Mesenteric fat pad (tissue), 1 donor: ENCODE measurements at regions not wholly inside any gene's neighbourhood (a gene's known extent, or its start where the extent isn't known, plus 50 kb on each side); places are given as distances from the start of the nearest gene placed in this dataset.
"Not testable (repeated sequence)": the region's sequence is repeated elsewhere in the genome, so short reads cannot be mapped to it uniquely, and the experiment has no call there.

ENCODE experiments used
- DNase-seq: peaks from one replicate; pipeline ENCODE4 v3.0.0-alpha.2; 2020; ENCODE audit warnings: low spot score
- donor health status: DM: yes; HTN: yes; CAD: no.

GRCh38 chr2:53373126-53373525, 394.5 kb upstream of the CHAC2 start:
- DNase-seq: no peak

DNA sequence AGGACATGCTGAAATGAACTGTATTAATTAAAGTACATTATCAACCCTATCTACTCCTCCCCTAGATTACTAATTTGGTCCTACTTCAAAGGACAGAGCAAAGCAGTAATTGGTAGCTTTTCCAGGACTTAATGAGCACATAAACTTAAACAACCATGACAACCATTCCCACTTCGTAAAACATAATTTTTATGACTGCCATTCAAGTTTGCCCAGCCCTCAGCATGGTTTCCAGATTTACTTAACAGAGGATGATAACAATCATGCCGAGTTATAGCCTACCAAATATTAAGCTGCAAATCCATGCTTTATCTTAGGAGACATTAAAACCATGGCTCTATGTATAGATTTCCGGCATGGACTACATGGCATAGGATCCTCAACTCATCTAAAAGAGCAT, 401.1 kb upstream of the CHAC2 start:
- DNase-seq: no peak

DNA sequence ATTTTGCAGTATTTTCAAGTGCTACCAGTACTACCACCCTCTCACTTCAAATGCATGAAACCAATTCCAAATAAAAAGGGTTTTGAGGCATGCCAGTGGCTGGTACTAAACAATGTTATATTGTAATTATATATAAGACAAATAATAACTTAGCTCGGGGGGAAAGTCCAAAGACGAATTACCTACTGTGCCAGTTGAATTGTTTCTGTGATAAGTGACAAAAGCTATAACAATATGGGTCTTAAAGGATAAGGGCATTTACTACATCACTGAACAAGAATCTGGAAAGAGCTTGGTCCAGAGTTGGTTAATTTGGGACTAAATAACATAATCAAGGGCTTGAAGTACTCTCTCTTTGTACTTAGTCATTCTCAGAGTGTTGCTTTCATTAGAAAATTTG, 404.7 kb upstream of the CHAC2 start:
- no peak for DNase-seq

GRCh38 chr2:53356291-53356905, 411.2 kb upstream of the CHAC2 start:
- DNase-seq: no peak

DNA sequence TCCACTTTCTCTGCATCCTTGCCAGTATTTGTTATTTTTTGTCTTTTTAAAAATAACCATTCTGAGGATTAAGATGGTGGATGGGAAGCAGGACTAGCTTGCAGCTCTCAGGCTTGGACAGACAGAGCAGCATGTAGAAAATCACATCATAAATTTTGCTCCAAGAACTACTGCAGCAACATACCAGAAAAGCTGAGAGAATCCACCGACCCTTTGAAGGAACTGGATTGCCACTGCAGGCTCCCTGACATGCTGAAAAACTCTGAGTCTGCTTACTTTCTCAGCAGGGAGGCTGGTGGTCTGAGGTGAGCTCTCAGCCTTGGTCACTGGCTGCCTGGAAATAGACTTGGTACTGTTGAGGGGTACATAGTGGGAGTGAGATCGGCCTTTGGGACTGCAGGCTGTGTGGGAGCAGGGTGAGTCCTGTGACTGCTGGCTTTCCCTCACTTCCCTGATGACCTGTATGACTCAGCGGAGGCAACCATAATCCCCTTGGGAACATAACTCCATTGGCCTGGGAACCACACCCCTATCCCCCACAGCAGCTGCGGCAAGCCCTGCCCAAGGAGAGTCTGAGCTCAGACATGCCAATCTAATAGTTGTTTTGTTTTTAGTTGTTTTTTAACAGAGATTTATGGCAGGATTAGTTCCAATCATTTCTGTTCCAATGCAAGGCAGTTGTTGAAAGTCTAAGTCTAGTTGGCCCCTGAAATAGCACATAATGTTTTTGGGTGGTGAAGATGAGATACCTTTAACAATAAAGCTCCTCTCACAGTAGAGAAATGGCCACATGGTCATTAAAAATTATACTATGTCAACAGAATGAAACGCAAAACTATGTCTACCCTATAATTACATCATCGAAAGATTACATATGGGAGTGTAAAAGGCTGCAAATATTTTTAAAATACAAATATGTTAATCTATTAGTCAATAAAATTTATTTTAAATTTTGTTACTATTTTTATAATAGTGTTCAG, 414.2 kb upstream of the CHAC2 start:
- DNase-seq: no peak

DNA sequence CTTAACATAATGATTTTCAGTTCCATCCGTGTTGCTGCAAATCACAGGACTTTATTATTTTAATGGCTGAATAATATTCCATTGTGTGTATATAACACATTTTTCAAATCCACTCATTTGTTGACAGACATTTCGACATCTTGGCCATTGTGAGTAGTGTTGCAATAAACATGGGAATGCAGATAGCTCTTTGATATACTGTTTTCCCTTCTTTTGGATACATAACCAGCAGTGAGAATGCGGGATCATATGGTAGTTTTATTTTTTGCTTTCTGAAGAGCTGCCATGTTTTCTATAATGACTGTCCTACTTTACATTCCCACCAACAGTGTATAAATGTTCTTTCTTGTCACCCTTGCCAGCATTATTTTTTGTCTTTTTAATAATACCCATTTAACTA, 420.3 kb upstream of the CHAC2 start:
- no peak for DNase-seq

DNA sequence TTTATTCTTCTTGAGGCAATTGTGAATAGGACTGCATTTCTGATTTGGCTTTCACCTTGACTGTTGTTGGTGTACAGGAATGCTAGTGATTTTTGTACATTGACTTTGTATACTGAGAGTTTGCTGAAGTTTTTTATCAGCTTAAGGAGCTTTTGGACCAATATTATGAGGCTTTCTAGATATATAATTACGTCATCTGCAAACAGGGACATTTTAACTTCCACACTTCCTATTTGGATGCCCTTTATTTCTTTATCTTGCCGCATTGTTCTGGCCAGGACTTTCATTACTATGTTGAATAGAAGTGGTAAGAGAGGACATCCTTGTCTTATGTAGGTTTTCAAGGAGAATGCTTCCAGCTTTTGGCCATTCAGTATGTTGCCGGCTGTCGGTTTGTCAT, 425.4 kb upstream of the CHAC2 start:
- no peak for DNase-seq

GRCh38 chr2:53334610-53335009, 433.0 kb upstream of the CHAC2 start:
- no peak for DNase-seq

DNA sequence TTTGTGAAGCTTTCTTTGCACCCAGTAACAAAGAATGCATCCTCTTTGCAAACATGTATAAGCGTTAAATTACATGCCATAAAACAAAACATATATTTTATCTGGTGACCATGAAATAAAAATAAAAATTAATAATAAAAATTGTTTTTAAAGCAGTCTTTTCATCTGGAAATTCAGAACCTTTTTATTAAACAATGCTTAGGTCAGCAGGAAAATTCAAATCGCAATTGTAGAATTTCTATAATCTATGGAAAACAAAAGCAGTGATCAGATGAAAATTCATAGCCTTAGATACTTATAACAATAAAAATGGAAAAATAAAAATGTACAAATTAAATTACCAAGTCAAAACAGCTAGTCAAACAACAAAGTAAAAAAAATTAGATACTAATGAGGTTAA, 435.9 kb upstream of the CHAC2 start:
- DNase-seq: no peak

- DNase-seq: no peak
These were observed 449.7 kb upstream of the CHAC2 start for GRCh38 chr2:53317861-53318260.

DNA sequence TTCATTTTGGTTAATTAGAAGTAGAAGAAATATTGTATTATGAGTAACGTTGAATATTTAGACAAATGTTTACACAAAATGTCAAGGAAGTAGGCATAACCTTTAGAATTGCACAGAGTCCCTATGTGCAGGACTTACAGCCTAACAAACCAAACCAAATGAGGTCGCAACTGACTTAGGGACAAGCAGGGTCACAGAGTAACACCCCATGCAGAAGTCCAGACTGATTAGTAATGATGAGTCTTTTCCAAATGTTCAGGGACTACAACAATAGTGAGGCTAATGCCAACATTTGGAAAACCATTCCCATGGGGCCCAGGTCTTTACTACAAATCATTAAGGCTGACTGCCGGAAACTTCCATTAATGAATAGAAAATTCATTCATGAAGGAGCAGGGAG, 452.5 kb upstream of the CHAC2 start:
- no peak for DNase-seq

GRCh38 chr2:53314718-53315117, 452.9 kb upstream of the CHAC2 start:
- no peak for DNase-seq

GRCh38 chr2:53313644-53314043, 454.0 kb upstream of the CHAC2 start:
- DNase-seq: not testable (repeated sequence)

GRCh38 chr2:53312721-53313120, 454.9 kb upstream of the CHAC2 start:
- DNase-seq: no peak

DNA sequence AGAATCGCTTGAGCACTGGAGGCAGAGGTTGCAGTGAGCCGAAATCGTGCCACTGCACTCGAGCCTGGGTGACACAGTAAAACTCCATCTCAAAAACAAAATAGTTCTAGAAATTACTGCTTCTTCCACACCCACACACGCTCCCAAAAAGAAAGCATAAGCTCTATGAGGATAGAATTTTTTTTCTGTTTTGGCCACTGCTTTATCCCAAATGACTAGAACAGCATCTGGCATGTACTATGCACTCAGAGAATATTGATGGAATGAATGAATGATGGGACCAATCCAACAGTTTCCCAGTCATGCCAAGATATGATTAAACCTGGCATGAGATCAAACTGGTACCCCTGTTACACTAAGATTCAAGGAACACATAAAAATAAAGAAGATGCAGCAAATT, 455.4 kb upstream of the CHAC2 start:
- DNase-seq: no peak

DNA sequence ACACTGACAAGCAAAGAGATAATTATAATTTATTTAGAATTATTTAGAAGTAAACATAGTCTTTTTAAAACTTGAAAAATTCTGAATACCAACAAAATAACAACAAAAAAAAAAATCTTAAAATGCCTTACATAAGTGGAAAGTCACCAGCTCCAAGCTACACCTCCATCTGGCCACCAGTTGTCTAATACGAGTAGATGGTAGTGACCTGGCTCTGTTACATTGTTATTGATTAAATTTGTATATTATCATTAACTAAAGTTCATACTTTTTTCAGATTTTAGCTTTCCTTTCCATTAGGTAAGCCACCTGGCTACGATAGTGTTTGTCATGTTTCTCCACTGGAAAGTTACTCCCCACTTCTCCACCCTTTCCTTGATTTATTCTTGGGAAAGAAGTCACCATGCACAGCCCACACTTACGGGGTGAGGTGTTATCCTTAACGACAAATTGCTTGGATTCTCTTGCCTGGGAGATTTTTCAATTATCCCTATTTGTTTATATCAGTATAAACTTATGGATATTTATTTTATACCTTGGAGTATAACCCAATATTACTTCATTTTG, 464.5 kb upstream of the CHAC2 start:
- DNase-seq: no peak

GRCh38 chr2:53302455-53302854, 465.1 kb upstream of the CHAC2 start:
- no peak for DNase-seq

DNA sequence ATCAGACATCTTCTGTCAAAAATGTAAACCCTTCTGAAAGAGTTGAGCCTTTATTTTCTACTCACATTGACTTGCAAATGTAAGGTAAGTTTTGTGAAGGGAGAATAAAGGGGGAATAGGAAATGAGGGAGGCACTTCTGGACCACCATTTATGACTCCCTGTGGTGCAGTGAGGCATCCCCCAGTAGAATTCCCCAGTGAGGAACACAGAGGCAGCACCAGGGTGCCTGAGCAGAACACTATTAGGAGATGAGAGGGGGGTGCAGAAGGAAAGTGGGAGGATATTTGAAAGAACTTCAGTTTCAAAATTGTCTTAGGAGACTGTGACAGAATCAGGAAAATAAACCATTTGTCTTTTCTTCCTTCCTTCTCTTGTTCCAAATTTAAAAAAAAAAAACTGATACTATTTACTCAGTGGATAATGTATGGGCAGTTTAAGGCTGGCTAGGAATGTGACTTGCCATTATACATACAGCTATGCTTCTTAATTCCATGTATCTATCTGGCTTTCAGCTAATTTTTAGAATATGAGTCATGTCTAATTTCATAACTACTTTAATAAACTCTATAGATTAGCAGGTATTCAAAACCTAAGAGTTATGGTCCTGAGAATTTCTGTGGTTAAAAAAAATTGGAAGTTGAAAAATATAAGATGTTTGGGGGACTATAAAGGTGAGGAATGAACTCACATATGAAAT, 478.1 kb upstream of the CHAC2 start:
- no peak for DNase-seq

GRCh38 chr2:53286345-53286744, 481.3 kb upstream of the CHAC2 start:
- DNase-seq: no peak

DNA sequence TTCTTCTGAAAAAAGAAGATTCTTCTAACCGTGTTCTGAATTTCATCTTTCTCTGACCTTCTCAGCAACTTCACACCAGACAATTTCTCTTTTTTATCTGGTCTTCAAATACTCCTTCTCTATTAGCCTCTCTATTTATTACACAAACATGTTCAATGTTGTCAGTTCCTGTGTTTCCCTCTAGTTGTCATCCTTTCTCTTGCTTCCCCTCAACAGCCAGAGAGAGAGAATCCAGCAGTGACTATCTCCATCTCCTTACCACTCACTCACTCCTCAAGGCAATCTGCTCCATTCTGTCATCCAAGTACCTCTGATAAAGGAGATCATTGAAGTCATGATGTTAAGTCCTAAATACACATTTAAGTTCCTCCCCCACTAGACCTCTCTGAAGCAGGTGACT, 491.9 kb upstream of the CHAC2 start:
- no peak for DNase-seq

DNA sequence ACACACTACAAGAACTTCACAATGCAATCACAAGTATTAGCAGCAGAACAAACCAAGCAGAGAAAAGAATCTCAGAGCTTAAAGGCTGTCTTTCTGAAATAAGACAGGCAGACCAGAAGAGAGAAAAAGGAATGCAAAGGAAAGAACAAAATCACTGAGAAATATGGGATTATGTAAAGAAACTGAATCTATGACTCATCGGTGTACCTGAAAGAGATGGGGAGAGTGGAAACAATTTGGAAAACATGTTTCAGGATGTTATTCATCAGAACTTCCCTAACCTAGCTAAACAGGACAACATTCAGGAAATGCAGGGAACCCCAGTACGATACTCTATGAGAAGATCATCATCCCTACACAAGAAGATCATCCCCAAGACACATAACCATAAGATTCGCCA, 499.0 kb upstream of the CHAC2 start:
- no peak for DNase-seq

GRCh38 chr2:53268086-53268485, 499.5 kb upstream of the CHAC2 start:
- no peak for DNase-seq
